ENCODE measurements at regions not wholly inside any gene's neighbourhood (a gene's known extent, or its start where the extent isn't known, plus 50 kb on each side); places are given as distances from the start of the nearest gene placed in this dataset.

DNA sequence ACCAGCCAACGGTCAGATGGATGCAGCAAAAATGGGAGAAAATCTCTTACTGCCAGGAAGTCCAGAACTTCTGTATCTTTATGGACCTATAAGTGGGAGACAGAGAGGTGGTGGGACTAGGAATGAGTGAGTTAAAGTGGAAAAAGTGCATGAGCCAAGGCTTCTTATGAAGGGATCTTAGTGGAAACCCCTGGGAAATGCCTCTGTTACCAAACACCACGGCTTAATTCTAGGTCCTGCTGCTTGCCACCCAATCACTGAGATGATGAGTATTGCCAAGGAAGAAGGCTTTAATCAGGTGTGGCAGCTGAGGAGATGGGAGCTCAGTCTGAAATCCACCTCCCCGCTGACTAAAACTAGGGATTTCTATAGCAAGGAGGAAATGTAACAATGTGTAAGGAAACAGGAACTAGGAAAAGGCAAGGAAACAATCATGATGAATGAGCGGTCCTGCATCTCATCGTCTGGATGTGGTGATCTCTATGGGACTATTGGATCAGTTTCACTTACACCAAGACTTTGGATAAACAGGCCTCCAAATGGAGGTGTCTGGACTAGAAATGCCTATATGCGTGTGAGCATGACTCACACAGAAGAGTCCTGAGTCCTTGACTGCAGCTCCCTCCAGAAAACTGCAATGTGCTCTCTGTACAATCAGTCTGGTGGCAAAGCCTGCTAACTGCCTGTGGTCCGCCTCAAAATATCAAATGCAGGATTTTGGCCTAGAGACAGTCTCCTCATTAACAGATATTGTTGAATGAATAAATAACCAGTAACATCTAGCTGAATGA lies 98.2 kb upstream of the PRR16 start:
- WGBS (ENCODE audit: insufficient coverage): 91% methylated on average over 3 of the region's 7 CpGs
- Histone ChIP-seq H3K9ac (ENCODE audit: insufficient read depth, low read length, poor library complexity, severe bottlenecking) (no peak overlapping the region), H3K27me3 (ENCODE audit: control insufficient read depth in 2 of 2, insufficient read depth in 2 of 2, low read length in 2 of 2) (no peaks in the 10 kb centered on the region), H3K36me3 (replicated peaks in 1 of 2; ENCODE audit: control insufficient read depth in 1 of 2, insufficient read depth in 2 of 2, low read length in 2 of 2) (no peaks in the 10 kb centered on the region), H3K4me3 (replicated peaks in 1 of 3; ENCODE audit: low read depth in 2 of 3, low read length in 3 of 3) (no peak overlapping the region), H2AFZ (ENCODE audit: insufficient read depth, low read depth, low read length, poor library complexity, severe bottlenecking) (no peak overlapping the region), H3K9me3 (replicated peaks in 1 of 2; ENCODE audit: control insufficient read depth in 1 of 2, insufficient read depth in 1 of 2, low read length in 2 of 2) (peaks cover 0 to 18% of the 10 kb centered on the region in 2 donors), H3K4me1 (ENCODE audit: control insufficient read depth in 1 of 2, insufficient read depth in 2 of 2, low read length in 2 of 2) (no peaks in the 10 kb centered on the region), H4K20me1 (ENCODE audit: insufficient read depth, low read length) (no peaks in the 10 kb centered on the region), H3K4me2 (replicated peaks; ENCODE audit: extremely low read depth, low read length, poor library complexity, severe bottlenecking) (no peak overlapping the region), H3K27ac (ENCODE audit: low read depth in 1 of 2, low read length in 2 of 2) (no peak overlapping the region), H3K79me2 (ENCODE audit: insufficient read depth, low read length) (no peaks in the 10 kb centered on the region)
- Mint-ChIP-seq H3K27me3 (ENCODE audit: low read depth in 3 of 3) (no peaks in the 10 kb centered on the region), H3K4me3 (no peak overlapping the region), H3K36me3 (peaks cover 0 to 1% of the 10 kb centered on the region in 2 donors), H3K4me1 (no peaks in the 10 kb centered on the region), H3K27ac (no peak overlapping the region), H3K9me3 (peaks cover 4 to 18% (median 8%) of the 10 kb centered on the region in 7 donors)
- intact Hi-C loops (cut with micrococcal nuclease): no loop called here
- DNase-seq: peak in 1 of 3 donors; percentile 22
- TF ChIP-seq CTCF (IDR thresholded peaks at IDR 0.05): no peak

GRCh38 chr5:120367896-120368634 lies 96.0 kb upstream of the PRR16 start:
- H3K27me3 Mint-ChIP-seq (ENCODE audit: low read depth in 3 of 3): no peaks in the 10 kb centered on the region
- H4K20me1 ChIP-seq (ENCODE audit: insufficient read depth, low read length): no peaks in the 10 kb centered on the region
- H3K27ac ChIP-seq (ENCODE audit: low read depth in 1 of 2, low read length in 2 of 2): no peak overlapping the region
- H3K9me3 ChIP-seq (replicated peaks in 1 of 2; ENCODE audit: control insufficient read depth in 1 of 2, insufficient read depth in 1 of 2, low read length in 2 of 2): peaks cover 0 to 18% of the 10 kb centered on the region in 2 donors
- no peak for TF ChIP-seq CTCF (IDR thresholded peaks at IDR 0.05)
- H3K27me3 ChIP-seq (ENCODE audit: control insufficient read depth in 2 of 2, insufficient read depth in 2 of 2, low read length in 2 of 2): no peaks in the 10 kb centered on the region
- no peak overlapping the region for H3K4me2 ChIP-seq (replicated peaks; ENCODE audit: extremely low read depth, low read length, poor library complexity, severe bottlenecking)
- no peak overlapping the region for H3K27ac Mint-ChIP-seq
- H3K79me2 ChIP-seq (ENCODE audit: insufficient read depth, low read length): no peaks in the 10 kb centered on the region
- peaks cover 0 to 1% of the 10 kb centered on the region in 2 donors for H3K36me3 Mint-ChIP-seq
- intact Hi-C loops (cut with micrococcal nuclease): no loop called here
- H3K9ac ChIP-seq (ENCODE audit: insufficient read depth, low read length, poor library complexity, severe bottlenecking): no peak overlapping the region
- no peak overlapping the region for H3K4me3 Mint-ChIP-seq
- H3K4me1 Mint-ChIP-seq: no peaks in the 10 kb centered on the region
- no peak overlapping the region for H3K4me3 ChIP-seq (replicated peaks in 1 of 3; ENCODE audit: low read depth in 2 of 3, low read length in 3 of 3)
- no peaks in the 10 kb centered on the region for H3K4me1 ChIP-seq (ENCODE audit: control insufficient read depth in 1 of 2, insufficient read depth in 2 of 2, low read length in 2 of 2)
- no peaks in the 10 kb centered on the region for H3K36me3 ChIP-seq (replicated peaks in 1 of 2; ENCODE audit: control insufficient read depth in 1 of 2, insufficient read depth in 2 of 2, low read length in 2 of 2)
- DNase-seq: no peak
- no peak overlapping the region for H2AFZ ChIP-seq (ENCODE audit: insufficient read depth, low read depth, low read length, poor library complexity, severe bottlenecking)
- peaks cover 4 to 16% (median 8%) of the 10 kb centered on the region in 7 donors for H3K9me3 Mint-ChIP-seq
- WGBS (ENCODE audit: insufficient coverage): 99% methylated on average over 6 of the region's 13 CpGs
